Activated CD4-positive, alpha-beta memory T cell treated with anti-CD3 and anti-CD28 coated beads for 36 hours (primary cell): ENCODE measurements at regions not wholly inside any gene's neighbourhood (a gene's known extent, or its start where the extent isn't known, plus 50 kb on each side); places are given as distances from the start of the nearest gene placed in this dataset.

Experiments
- CTCF ChIA-PET: fragments of 350-600 bp; sonication (Branson Sonifier 250); formaldehyde crosslinking; loops from one replicate; lab custom pipeline; 2021; ENCODE audit warnings: antibody characterized with exemption, inconsistent platforms; lab: Charles Lee
- POLR2A ChIA-PET: fragments of 350-600 bp; sonication (Branson Sonifier 250); formaldehyde crosslinking; loops from one replicate; lab custom pipeline; 2021; ENCODE audit warnings: antibody characterized with exemption; lab: Charles Lee
- DNase-seq: peaks from one replicate; pipeline ENCODE4 v3.0.0-alpha.2; 2020
- H3K27ac Mint-ChIP-seq: one replicate; pipeline ENCODE4 v1.8.0; 2021; ENCODE audit warnings: mixed read lengths
- H3K27me3 Mint-ChIP-seq: one replicate; pipeline ENCODE4 v1.8.0; 2021; ENCODE audit warnings: mixed read lengths
- H3K36me3 Mint-ChIP-seq: one replicate; pipeline ENCODE4 v1.8.0; 2021; ENCODE audit warnings: mixed read lengths
- H3K4me1 Mint-ChIP-seq: one replicate; pipeline ENCODE4 v1.8.0; 2021; ENCODE audit warnings: low read depth, mixed read lengths
- H3K4me3 Mint-ChIP-seq: one replicate; pipeline ENCODE4 v1.8.0; 2021; ENCODE audit warnings: mild to moderate bottlenecking, mixed read lengths
- H3K9me3 Mint-ChIP-seq: one replicate; pipeline ENCODE4 v1.8.0; 2021; ENCODE audit warnings: mixed read lengths
- intact Hi-C: fragments of 100-400 bp; cut with micrococcal nuclease; formaldehyde crosslinking; loops from one replicate; pipeline ENCODE4 v1.15.1; 2023

- Mint-ChIP-seq H3K36me3 (no peaks in the 10 kb centered on the region), H3K4me1 (peaks cover 9% of the 10 kb centered on the region), H3K27me3 (no peaks in the 10 kb centered on the region), H3K9me3 (no peaks in the 10 kb centered on the region), H3K27ac (no peak overlapping the region), H3K4me3 (no peak overlapping the region)
- DNase-seq, result no peak
- ChIA-PET POLR2A (no interaction called here), CTCF (no interaction called here)
- intact Hi-C loops, result no loop called here
Measured at GRCh38 chr9:643966-644365, 197.5 kb upstream of the DMRT1 start.

- peaks cover 12% of the 10 kb centered on the region for H3K4me1 Mint-ChIP-seq
- intact Hi-C loops, result no loop called here
- POLR2A ChIA-PET, result no interaction called here
- no peaks in the 10 kb centered on the region for H3K9me3 Mint-ChIP-seq
- no peak overlapping the region for H3K4me3 Mint-ChIP-seq
- DNase-seq, result no peak
- CTCF ChIA-PET, result no interaction called here
- no peaks in the 10 kb centered on the region for H3K36me3 Mint-ChIP-seq
- H3K27me3 Mint-ChIP-seq, result no peaks in the 10 kb centered on the region
- H3K27ac Mint-ChIP-seq, result no peak overlapping the region
Measured at GRCh38 chr9:647522-647921, 194.0 kb upstream of the DMRT1 start.

- ChIA-PET POLR2A (no interaction called here), CTCF (interaction anchor here (0.6 to 1.0 kb wide), 3 partner anchors 11 to 108 kb away, joined by 3 to 4 read pairs (median 3); no protein-coding TSS in a partner anchor)
- Mint-ChIP-seq H3K27me3 (no peaks in the 10 kb centered on the region), H3K4me1 (peaks cover 12% of the 10 kb centered on the region), H3K27ac (no peak overlapping the region), H3K36me3 (no peaks in the 10 kb centered on the region), H3K9me3 (no peaks in the 10 kb centered on the region), H3K4me3 (no peak overlapping the region)
- DNase-seq, result no peak
- intact Hi-C loops, result no loop called here
Measured at GRCh38 chr9:649128-650074, 192.1 kb upstream of the DMRT1 start.

- peaks cover 12% of the 10 kb centered on the region for H3K4me1 Mint-ChIP-seq
- peak; percentile 15 for DNase-seq
- peak overlapping the region; percentile 20 for H3K4me3 Mint-ChIP-seq
- no peaks in the 10 kb centered on the region for H3K27me3 Mint-ChIP-seq
- no peak overlapping the region for H3K27ac Mint-ChIP-seq
- POLR2A ChIA-PET, result no interaction called here
- CTCF ChIA-PET, result interaction anchor here (1.0 kb wide), 1 partner anchor 107 kb away, joined by 3 read pairs; no protein-coding TSS in a partner anchor
- intact Hi-C loops, result no loop called here
- no peaks in the 10 kb centered on the region for H3K36me3 Mint-ChIP-seq
- no peaks in the 10 kb centered on the region for H3K9me3 Mint-ChIP-seq
Measured at GRCh38 chr9:650362-650761, 191.1 kb upstream of the DMRT1 start.

GRCh38 chr9:651371-651770, 190.1 kb upstream of the DMRT1 start:
- CTCF ChIA-PET, result no interaction called here
- Mint-ChIP-seq H3K4me3 (no peak overlapping the region), H3K27me3 (no peaks in the 10 kb centered on the region), H3K9me3 (no peaks in the 10 kb centered on the region), H3K27ac (no peak overlapping the region), H3K4me1 (peaks cover 12% of the 10 kb centered on the region), H3K36me3 (no peaks in the 10 kb centered on the region)
- intact Hi-C loops, result loop anchor here (1.0 kb wide), 1 partner anchor 23 kb away; no protein-coding TSS in a partner anchor
- no peak for DNase-seq
- POLR2A ChIA-PET, result no interaction called here

GRCh38 chr9:652914-653313, 188.6 kb upstream of the DMRT1 start:
- POLR2A ChIA-PET, result no interaction called here
- intact Hi-C loops, result no loop called here
- CTCF ChIA-PET, result no interaction called here
- Mint-ChIP-seq H3K27ac (no peak overlapping the region), H3K9me3 (no peaks in the 10 kb centered on the region), H3K4me3 (no peak overlapping the region), H3K4me1 (peaks cover 24% of the 10 kb centered on the region), H3K36me3 (no peaks in the 10 kb centered on the region), H3K27me3 (no peaks in the 10 kb centered on the region)
- no peak for DNase-seq

- POLR2A ChIA-PET, result no interaction called here
- no peaks in the 10 kb centered on the region for H3K36me3 Mint-ChIP-seq
Measured at GRCh38 chr9:653421-653820, 188.1 kb upstream of the DMRT1 start.

GRCh38 chr9:653856-654387, 187.6 kb upstream of the DMRT1 start:
- intact Hi-C loops, result no loop called here
- Mint-ChIP-seq H3K27ac (no peak overlapping the region), H3K9me3 (no peaks in the 10 kb centered on the region), H3K4me1 (peaks cover 24% of the 10 kb centered on the region), H3K36me3 (no peaks in the 10 kb centered on the region), H3K27me3 (no peaks in the 10 kb centered on the region), H3K4me3 (no peak overlapping the region)
- ChIA-PET POLR2A (no interaction called here), CTCF (no interaction called here)
- DNase-seq, result no peak

More at GRCh38 chr9:653421-653820, 188.1 kb upstream of the DMRT1 start:
- Mint-ChIP-seq H3K9me3 (no peaks in the 10 kb centered on the region), H3K27me3 (no peaks in the 10 kb centered on the region), H3K4me1 (peaks cover 24% of the 10 kb centered on the region), H3K4me3 (no peak overlapping the region), H3K27ac (no peak overlapping the region)
- no peak for DNase-seq
- CTCF ChIA-PET, result no interaction called here
- intact Hi-C loops, result no loop called here

- Mint-ChIP-seq H3K27ac (no peak overlapping the region), H3K4me1 (peaks cover 13% of the 10 kb centered on the region), H3K36me3 (peaks cover 3% of the 10 kb centered on the region), H3K9me3 (no peaks in the 10 kb centered on the region), H3K4me3 (no peak overlapping the region), H3K27me3 (no peaks in the 10 kb centered on the region)
- ChIA-PET CTCF (no interaction called here), POLR2A (no interaction called here)
- no peak for DNase-seq
- intact Hi-C loops, result loop anchor here (2.0 kb wide), 1 partner anchor 17 kb away; no protein-coding TSS in a partner anchor
Measured at GRCh38 chr9:655875-656274, 185.6 kb upstream of the DMRT1 start.

GRCh38 chr9:656926-657568, 184.4 kb upstream of the DMRT1 start:
- CTCF ChIA-PET, result interaction anchor here (0.7 kb wide), 1 partner anchor 36 kb away, joined by 3 read pairs; no protein-coding TSS in a partner anchor
- no peak overlapping the region for H3K27ac Mint-ChIP-seq

GRCh38 chr9:659286-659685, 182.2 kb upstream of the DMRT1 start:
- H3K36me3 Mint-ChIP-seq, result peaks cover 3% of the 10 kb centered on the region
- H3K4me3 Mint-ChIP-seq, result no peak overlapping the region
- H3K9me3 Mint-ChIP-seq, result no peaks in the 10 kb centered on the region
- H3K27me3 Mint-ChIP-seq, result no peaks in the 10 kb centered on the region
- intact Hi-C loops, result no loop called here
- DNase-seq, result no peak
- CTCF ChIA-PET, result no interaction called here
- H3K27ac Mint-ChIP-seq, result no peak overlapping the region
- H3K4me1 Mint-ChIP-seq, result peaks cover 19% of the 10 kb centered on the region
- POLR2A ChIA-PET, result no interaction called here

More at GRCh38 chr9:656926-657568, 184.4 kb upstream of the DMRT1 start:
- no peaks in the 10 kb centered on the region for H3K9me3 Mint-ChIP-seq
- H3K4me3 Mint-ChIP-seq, result no peak overlapping the region
- H3K4me1 Mint-ChIP-seq, result peaks cover 12% of the 10 kb centered on the region
- H3K36me3 Mint-ChIP-seq, result peaks cover 3% of the 10 kb centered on the region
- intact Hi-C loops, result loop anchor here (2.0 kb wide), 1 partner anchor 18 kb away; no protein-coding TSS in a partner anchor
- no peaks in the 10 kb centered on the region for H3K27me3 Mint-ChIP-seq
- POLR2A ChIA-PET, result no interaction called here
- DNase-seq, result peak; percentile 32

GRCh38 chr9:660227-660626, 181.3 kb upstream of the DMRT1 start:
- POLR2A ChIA-PET, result no interaction called here
- H3K4me3 Mint-ChIP-seq, result no peak overlapping the region
- intact Hi-C loops, result no loop called here
- peaks cover 19% of the 10 kb centered on the region for H3K4me1 Mint-ChIP-seq
- CTCF ChIA-PET, result no interaction called here
- H3K36me3 Mint-ChIP-seq, result peaks cover 3% of the 10 kb centered on the region
- H3K9me3 Mint-ChIP-seq, result no peaks in the 10 kb centered on the region
- H3K27me3 Mint-ChIP-seq, result no peaks in the 10 kb centered on the region
- no peak overlapping the region for H3K27ac Mint-ChIP-seq
- no peak for DNase-seq
